Tibial nerve (tissue), 3 donors: ENCODE measurements at regions not wholly inside any gene's neighbourhood (a gene's known extent, or its start where the extent isn't known, plus 50 kb on each side); places are given as distances from the start of the nearest gene placed in this dataset.

Experiments
- CTCF ChIP-seq, 5 experiments: fragments of 200-600 bp in 3 of 5; fragments of 450-650 bp in 2 of 5; sonication (generic) in 3 of 5; IDR thresholded peaks; one replicate each; pipeline ENCODE4 v1.5.1; 2016 to 2019; ENCODE audit warnings: antibody characterized with exemption in 5 of 5, mild to moderate bottlenecking in 3 of 5, moderate library complexity in 2 of 5
- POLR2A ChIP-seq, 2 donors: fragments of 450-650 bp; IDR thresholded peaks; one replicate each; pipeline ENCODE4 v1.6.1; 2017; ENCODE audit warnings: antibody characterized with exemption in 2 of 2, mild to moderate bottlenecking in 2 of 2, moderate library complexity in 2 of 2

- no peak for TF ChIP-seq CTCF (IDR thresholded peaks at IDR 0.05)
- TF ChIP-seq POLR2A (IDR thresholded peaks at IDR 0.05): no peak
These were observed 259.1 kb upstream of the MYT1L start for GRCh38 chr2:2590141-2590540.
